NCI-H1694 (cell line): ENCODE measurements at regions not wholly inside any gene's neighbourhood (a gene's known extent, or its start where the extent isn't known, plus 50 kb on each side); places are given as distances from the start of the nearest gene placed in this dataset.
"Not testable (repeated sequence)": the region's sequence is repeated elsewhere in the genome, so short reads cannot be mapped to it uniquely, and the experiment has no call there.

Source experiments
- DNase-seq: peaks from one replicate; lab custom pipeline; 2025; lab: John Stamatoyannopoulos, UW

GRCh38 chr11:109043315-109043714 is 378.4 kb downstream of the DDX10 start:
- no peak for DNase-seq

- DNase-seq: no peak
These were observed 375.6 kb upstream of the C11orf87 start for GRCh38 chr11:109046284-109046992.

GRCh38 chr11:109048098-109048497 is 373.9 kb upstream of the C11orf87 start:
- no peak for DNase-seq

- DNase-seq: no peak
These were observed 370.8 kb upstream of the C11orf87 start for GRCh38 chr11:109051200-109051599.

GRCh38 chr11:109059402-109059801 is 362.6 kb upstream of the C11orf87 start:
- DNase-seq: no peak

GRCh38 chr11:109061394-109061793 is 360.6 kb upstream of the C11orf87 start:
- no peak for DNase-seq

- DNase-seq: no peak
These were observed 359.5 kb upstream of the C11orf87 start for GRCh38 chr11:109062445-109062844.

GRCh38 chr11:109062871-109063270 is 359.1 kb upstream of the C11orf87 start:
- no peak for DNase-seq

- DNase-seq: not testable (repeated sequence)
These were observed 357.2 kb upstream of the C11orf87 start for GRCh38 chr11:109064618-109065311.

- DNase-seq: no peak
These were observed 350.7 kb upstream of the C11orf87 start for GRCh38 chr11:109071262-109071661.

GRCh38 chr11:109071712-109072524 is 350.1 kb upstream of the C11orf87 start:
- DNase-seq: no peak

- DNase-seq: no peak
These were observed 348.8 kb upstream of the C11orf87 start for GRCh38 chr11:109073032-109073822.

- no peak for DNase-seq
These were observed 346.0 kb upstream of the C11orf87 start for GRCh38 chr11:109075976-109076375.

GRCh38 chr11:109076870-109077269 is 345.1 kb upstream of the C11orf87 start:
- no peak for DNase-seq

- DNase-seq: no peak
These were observed 344.6 kb upstream of the C11orf87 start for GRCh38 chr11:109077291-109077920.

GRCh38 chr11:109085708-109086373 is 336.1 kb upstream of the C11orf87 start:
- no peak for DNase-seq

GRCh38 chr11:109086931-109087330 is 335.1 kb upstream of the C11orf87 start:
- no peak for DNase-seq

GRCh38 chr11:109088086-109088485 is 333.9 kb upstream of the C11orf87 start:
- DNase-seq: no peak

- DNase-seq: no peak
These were observed 332.8 kb upstream of the C11orf87 start for GRCh38 chr11:109089144-109089543.

GRCh38 chr11:109093354-109093753 is 328.6 kb upstream of the C11orf87 start:
- DNase-seq: no peak

GRCh38 chr11:109096266-109096665 is 325.7 kb upstream of the C11orf87 start:
- no peak for DNase-seq
